DMS153 treated with DMSO at 0.1 percent for 48 hours (cell line): ENCODE measurements at regions not wholly inside any gene's neighbourhood (a gene's known extent, or its start where the extent isn't known, plus 50 kb on each side); places are given as distances from the start of the nearest gene placed in this dataset.
"Not testable (repeated sequence)": the region's sequence is repeated elsewhere in the genome, so short reads cannot be mapped to it uniquely, and the experiment has no call there.

Experiments used
- DNase-seq: peaks from one replicate; lab custom pipeline; 2025; ENCODE audit not compliant: unreplicated experiment; lab: John Stamatoyannopoulos, UW

DNA sequence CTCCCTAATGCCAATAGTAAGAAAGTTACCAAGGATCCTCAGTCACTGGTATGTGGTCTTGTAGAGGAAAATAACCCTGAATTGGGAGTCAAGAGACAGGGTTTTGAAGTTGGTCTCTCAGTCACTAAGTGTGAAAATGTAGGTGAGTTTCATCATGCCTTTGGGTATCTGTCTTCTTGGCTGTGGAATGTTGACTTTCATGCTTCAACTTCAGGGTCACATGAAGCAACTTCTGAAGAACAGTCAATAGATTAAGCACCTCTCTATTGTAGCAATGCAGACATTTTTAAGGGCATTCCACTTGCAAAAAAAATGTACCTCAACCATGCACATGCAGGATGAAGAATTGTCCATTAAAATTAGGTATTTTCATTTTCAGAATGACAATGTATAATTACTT lies 194.6 kb downstream of the CSNK1G3 start:
- no peak for DNase-seq

DNA sequence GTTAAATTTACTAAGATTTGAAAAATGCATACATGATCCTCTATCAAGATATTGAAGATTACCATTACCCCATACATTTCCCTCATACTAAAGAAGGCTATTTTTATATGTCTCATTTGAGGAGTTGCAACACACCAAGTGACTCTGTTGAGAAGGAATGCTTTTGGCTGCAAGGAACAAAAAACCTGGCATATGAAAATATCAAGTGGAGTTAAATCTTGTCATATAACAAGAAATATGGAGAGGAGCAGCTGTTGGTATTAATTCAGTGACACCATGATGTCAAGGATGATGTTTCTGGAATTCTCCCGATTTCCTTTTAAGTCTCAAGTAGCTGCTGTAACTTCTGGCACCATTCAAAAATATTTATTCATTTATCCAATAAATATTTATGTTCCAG lies 193.8 kb downstream of the CSNK1G3 start:
- no peak for DNase-seq

DNA sequence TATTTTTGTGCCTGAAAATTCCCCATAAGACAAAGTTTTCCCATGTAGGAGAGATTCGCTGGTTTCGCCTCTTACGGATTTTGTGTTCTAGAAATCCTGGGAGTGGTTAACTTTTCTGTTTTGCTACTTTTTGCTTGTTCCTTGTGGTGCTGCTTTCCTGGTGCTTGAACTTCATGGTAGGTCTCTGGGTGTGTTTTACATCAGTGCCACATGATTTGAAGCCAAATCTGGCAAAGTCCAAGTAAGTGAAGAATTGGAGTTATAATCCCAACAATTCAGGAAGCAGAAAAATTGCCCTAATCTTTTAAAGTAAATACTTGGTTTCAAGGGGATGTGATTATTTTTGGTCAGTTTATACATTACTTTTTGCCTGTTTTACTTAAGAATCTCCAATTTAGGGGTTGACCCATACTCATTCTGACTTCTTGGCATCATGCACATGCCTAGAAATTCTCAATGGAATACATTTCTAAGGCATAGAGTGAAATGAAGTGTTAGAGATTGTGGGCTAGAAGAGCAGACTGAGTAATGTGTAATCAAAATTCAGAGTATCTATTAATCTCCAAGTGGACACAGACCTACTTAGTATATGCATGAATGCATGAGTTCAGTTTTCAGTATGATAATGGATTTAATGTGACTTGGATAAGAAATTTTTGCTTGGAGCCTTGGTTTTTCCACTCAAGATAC lies 189.7 kb downstream of the CSNK1G3 start:
- DNase-seq, result no peak

DNA sequence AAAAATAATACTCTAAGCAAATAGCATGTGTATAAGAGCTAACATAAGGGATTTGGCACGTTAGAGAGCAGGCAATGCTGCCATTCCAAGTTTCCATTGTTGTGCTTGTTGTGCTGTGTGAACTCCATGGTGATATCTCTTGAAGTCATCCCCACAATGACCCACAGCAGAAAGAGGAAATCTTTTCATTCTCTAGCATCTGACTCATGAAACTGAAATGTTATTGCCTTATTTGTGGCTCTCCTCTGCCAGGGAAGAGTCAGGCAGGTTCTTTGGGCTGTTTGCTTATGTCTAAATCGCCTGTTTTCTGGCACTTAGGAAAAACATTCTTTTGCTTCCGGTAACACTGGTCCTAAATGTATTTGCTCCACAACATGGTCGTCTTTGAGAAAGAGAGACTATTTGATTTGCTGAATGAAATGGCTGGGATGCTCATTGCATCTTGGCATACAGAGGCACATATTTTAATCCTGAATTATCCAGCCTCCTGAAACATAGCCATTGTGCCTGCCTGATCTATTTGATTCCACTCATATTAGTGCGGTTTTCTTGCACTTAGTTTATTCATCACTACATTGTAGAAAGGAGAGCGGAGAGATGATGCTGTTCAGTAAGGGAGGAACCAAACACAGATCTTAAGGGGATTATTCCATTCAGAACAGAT lies 188.8 kb downstream of the CSNK1G3 start:
- DNase-seq, result peak; percentile 18

DNA sequence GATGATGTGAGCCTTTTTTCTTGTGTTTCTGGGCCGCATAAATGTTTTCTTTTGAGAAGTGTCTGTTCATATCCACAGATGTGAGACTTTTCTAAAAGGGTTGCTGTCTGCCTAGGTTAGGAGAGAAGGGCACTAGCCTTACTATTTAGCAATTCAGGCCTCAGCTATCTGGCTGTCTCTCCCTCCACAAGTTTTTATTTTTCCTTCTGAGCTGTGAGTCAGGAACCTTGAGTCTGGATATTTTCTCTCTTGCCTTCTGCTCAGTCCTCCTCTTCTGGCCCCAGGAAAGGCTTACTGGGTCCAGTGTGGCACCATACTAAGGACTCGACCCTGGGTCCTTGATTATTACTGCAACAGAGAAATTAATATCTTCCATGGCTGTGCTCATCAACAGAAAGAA lies 187.6 kb downstream of the CSNK1G3 start:
- no peak for DNase-seq

DNA sequence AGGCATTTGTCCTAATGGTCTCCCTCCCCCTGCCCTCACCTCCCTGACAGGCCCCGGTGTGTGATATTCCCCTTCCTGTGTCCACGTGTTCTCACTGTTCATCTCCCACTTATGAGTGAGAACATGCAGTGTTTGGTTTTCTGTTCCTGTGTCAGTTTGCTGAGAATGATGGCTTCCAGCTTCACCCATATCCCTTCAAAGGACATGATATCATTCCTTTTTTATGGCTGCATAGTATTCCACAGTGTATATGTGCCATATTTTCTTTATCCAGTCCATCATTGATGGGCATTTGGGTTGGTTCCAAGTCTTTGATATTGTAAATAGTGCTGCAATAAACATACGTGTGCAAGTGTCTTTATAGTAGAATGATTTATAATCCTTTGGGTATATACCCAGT lies 187.0 kb downstream of the CSNK1G3 start:
- DNase-seq, result not testable (repeated sequence)

DNA sequence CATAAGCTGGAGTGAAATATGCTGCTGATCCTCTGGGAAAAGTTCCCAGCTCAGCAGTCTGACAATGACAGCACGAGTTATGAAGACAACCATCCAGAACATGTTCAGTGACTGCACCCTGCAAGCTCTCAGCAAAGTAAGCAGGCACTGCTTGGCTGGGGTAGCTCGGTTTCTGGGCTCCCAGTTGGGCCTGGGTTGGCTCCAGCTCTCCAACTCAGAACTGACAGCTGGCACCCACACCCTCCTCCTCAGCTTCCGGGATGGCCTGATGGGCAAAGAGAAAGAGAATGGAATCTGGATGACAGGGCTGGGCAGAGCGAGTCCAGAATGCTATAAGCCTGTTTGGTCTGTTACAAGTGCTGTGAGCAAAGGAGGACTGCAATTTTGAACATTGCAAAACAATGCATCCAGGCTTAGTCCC lies 185.0 kb downstream of the CSNK1G3 start:
- DNase-seq, result peak; percentile 29

DNA sequence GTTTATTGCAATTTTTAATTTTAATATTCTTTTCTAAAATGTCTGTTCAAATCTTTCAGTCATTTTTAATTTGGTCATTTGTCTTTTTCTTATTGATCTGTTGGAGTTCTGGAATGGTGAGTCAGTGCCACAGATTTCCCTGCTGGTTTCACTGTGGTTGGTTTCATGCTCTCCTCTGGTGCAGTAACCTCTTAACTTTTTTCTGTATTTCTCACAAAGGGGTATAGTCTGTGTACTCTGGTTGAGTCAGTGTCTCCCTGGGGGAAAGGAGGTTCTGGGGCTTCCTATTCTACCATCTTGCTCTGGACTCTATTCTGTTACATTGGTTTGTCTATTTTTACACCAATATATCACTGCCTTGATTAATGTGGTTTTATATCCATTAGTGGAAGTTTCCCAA lies 178.8 kb downstream of the CSNK1G3 start:
- DNase-seq, result no peak

DNA sequence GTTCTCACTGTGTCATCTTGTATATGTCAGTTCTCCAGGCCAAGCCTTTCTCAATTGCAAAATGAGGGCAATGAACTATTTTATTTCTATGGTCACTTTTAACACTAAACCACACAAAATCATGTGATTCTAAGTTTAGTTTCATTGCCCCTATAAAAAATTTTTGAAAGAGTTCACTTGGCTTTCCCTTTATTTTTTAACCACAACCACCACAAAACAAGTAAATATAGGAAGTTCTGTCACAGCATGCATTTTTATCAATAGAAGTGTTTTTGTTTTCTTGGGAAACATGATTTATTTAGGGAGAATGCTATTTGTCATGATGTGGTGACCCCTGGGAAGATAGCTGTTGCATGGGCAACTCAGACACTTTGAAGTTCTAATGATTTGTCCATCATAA lies 169.1 kb downstream of the CSNK1G3 start:
- no peak for DNase-seq

DNA sequence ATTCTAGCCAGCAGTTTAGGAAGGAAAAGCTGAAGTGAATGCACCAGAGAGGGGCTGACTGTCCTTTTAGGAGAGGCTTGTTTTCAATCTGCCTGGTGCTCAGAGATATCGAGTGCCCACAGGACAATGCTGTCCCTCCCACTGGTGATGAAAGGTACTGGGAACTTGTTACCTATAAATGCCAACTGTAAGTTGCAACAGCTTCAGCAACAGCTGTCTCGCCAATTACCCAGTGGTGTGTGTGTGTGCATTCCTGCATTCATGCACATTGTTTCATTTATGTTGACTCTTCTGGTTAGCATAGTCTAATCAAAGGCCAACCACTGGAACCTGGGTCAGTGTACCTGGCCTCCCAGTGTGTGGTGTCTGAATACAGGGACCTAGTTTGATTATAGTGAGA lies 161.1 kb downstream of the CSNK1G3 start:
- no peak for DNase-seq

DNA sequence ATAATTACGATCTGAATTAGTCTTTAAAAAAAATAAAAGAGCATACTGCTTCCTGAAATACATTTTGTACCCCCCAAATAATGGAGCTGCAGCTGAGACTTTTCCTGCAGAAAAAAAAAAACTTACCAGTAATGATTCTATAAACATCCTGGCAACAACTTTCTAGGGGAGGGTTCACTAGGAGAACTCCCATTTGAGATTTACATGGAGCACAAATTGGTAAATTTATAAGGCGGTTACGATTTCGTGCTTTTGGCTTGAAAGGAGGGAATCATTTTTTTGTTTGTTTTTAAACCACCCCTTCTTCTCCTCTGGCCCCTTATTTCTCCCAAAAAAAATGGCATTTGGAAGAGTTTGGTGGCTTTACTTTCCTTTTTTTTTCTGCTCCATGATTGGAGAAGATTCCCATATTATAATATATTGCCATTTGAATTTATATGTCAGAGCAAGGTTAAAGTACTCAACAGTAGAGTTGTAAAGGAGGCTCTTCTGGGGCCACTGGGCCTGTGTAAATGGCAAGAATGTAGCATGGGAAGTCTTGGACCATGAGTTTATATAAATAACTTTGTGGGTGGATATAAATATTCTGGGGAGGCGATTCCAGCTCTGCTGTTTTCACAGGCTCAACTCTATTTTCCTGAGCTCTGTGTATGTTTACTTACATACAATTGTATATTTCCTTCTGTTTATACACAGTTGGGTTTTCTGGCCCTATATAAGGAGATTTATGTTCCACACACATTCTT lies 159.9 kb downstream of the CSNK1G3 start:
- DNase-seq, result no peak

DNA sequence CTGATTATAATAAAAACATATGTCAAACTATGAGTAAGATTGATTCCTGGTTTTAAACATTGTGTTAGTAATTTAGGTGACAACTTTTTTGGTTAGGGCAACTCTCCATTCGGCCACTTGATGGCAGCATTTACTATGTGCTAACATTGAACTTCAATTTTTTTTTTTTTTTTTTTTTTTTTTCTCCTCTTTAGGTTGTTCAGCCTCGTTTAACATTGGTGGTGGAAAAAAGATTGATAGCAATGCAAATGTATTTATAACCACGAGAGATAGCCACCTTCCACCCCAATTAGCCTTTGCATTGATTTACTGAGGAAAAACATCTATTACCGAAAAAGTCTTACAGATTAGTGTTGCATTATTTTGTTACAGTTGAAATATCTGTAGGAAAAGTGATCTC lies 159.1 kb downstream of the CSNK1G3 start:
- DNase-seq, result no peak
